ENCODE measurements at regions not wholly inside any gene's neighbourhood (a gene's known extent, or its start where the extent isn't known, plus 50 kb on each side); places are given as distances from the start of the nearest gene placed in this dataset.

GRCh38 chr6:10051283-10051682 is 363.6 kb downstream of the TFAP2A start:
- Mint-ChIP-seq H3K4me1 (no peaks in the 10 kb centered on the region), H3K27me3 (ENCODE audit: low read depth in 3 of 3) (peaks cover 3 to 5% (median 3%) of the 10 kb centered on the region in 3 donors), H3K9me3 (peaks cover 4 to 14% (median 9%) of the 10 kb centered on the region in 7 donors), H3K4me3 (no peak overlapping the region), H3K27ac (no peak overlapping the region), H3K36me3 (no peaks in the 10 kb centered on the region)
- no peaks in the 10 kb centered on the region for H3K79me2 ChIP-seq (ENCODE audit: insufficient read depth, low read length)
- H3K27me3 ChIP-seq (ENCODE audit: control insufficient read depth in 2 of 2, insufficient read depth in 2 of 2, low read length in 2 of 2), result peaks cover 0 to 2% of the 10 kb centered on the region in 2 donors
- no peak for DNase-seq
- H3K4me1 ChIP-seq (ENCODE audit: control insufficient read depth in 1 of 2, insufficient read depth in 2 of 2, low read length in 2 of 2), result no peaks in the 10 kb centered on the region
- no peak overlapping the region for H3K9ac ChIP-seq (ENCODE audit: insufficient read depth, low read length, poor library complexity, severe bottlenecking)
- intact Hi-C loops (cut with micrococcal nuclease), result no loop called here
- H3K4me2 ChIP-seq (replicated peaks; ENCODE audit: extremely low read depth, low read length, poor library complexity, severe bottlenecking), result no peak overlapping the region
- no peak overlapping the region for H3K27ac ChIP-seq (ENCODE audit: low read depth in 1 of 2, low read length in 2 of 2)
- H3K9me3 ChIP-seq (replicated peaks in 1 of 2; ENCODE audit: control insufficient read depth in 1 of 2, insufficient read depth in 1 of 2, low read length in 2 of 2), result no peaks in the 10 kb centered on the region
- no peak overlapping the region for H3K4me3 ChIP-seq (replicated peaks in 1 of 3; ENCODE audit: low read depth in 2 of 3, low read length in 3 of 3)
- no peaks in the 10 kb centered on the region for H3K36me3 ChIP-seq (replicated peaks in 1 of 2; ENCODE audit: control insufficient read depth in 1 of 2, insufficient read depth in 2 of 2, low read length in 2 of 2)
- no peak for TF ChIP-seq CTCF (IDR thresholded peaks at IDR 0.05)
- H4K20me1 ChIP-seq (ENCODE audit: insufficient read depth, low read length), result no peaks in the 10 kb centered on the region
- H2AFZ ChIP-seq (ENCODE audit: insufficient read depth, low read depth, low read length, poor library complexity, severe bottlenecking), result no peak overlapping the region

GRCh38 chr6:10048370-10049297 is 366.2 kb downstream of the TFAP2A start:
- intact Hi-C loops (cut with micrococcal nuclease), result no loop called here
- H3K4me1 Mint-ChIP-seq, result no peaks in the 10 kb centered on the region
- no peak overlapping the region for H3K9ac ChIP-seq (ENCODE audit: insufficient read depth, low read length, poor library complexity, severe bottlenecking)
- H3K9me3 Mint-ChIP-seq, result peaks cover 4 to 14% (median 9%) of the 10 kb centered on the region in 7 donors
- no peak overlapping the region for H2AFZ ChIP-seq (ENCODE audit: insufficient read depth, low read depth, low read length, poor library complexity, severe bottlenecking)
- H3K27me3 Mint-ChIP-seq (ENCODE audit: low read depth in 3 of 3), result peaks cover 5 to 6% (median 5%) of the 10 kb centered on the region in 3 donors
- no peaks in the 10 kb centered on the region for H3K36me3 Mint-ChIP-seq
- no peaks in the 10 kb centered on the region for H3K4me1 ChIP-seq (ENCODE audit: control insufficient read depth in 1 of 2, insufficient read depth in 2 of 2, low read length in 2 of 2)
- H3K4me2 ChIP-seq (replicated peaks; ENCODE audit: extremely low read depth, low read length, poor library complexity, severe bottlenecking), result no peak overlapping the region
- TF ChIP-seq CTCF (IDR thresholded peaks at IDR 0.05), result no peak
- no peaks in the 10 kb centered on the region for H3K9me3 ChIP-seq (replicated peaks in 1 of 2; ENCODE audit: control insufficient read depth in 1 of 2, insufficient read depth in 1 of 2, low read length in 2 of 2)
- no peak overlapping the region for H3K27ac ChIP-seq (ENCODE audit: low read depth in 1 of 2, low read length in 2 of 2)
- H3K79me2 ChIP-seq (ENCODE audit: insufficient read depth, low read length), result no peaks in the 10 kb centered on the region
- peaks cover 0 to 5% of the 10 kb centered on the region in 2 donors for H3K27me3 ChIP-seq (ENCODE audit: control insufficient read depth in 2 of 2, insufficient read depth in 2 of 2, low read length in 2 of 2)
- H3K4me3 ChIP-seq (replicated peaks in 1 of 3; ENCODE audit: low read depth in 2 of 3, low read length in 3 of 3), result no peak overlapping the region
- H4K20me1 ChIP-seq (ENCODE audit: insufficient read depth, low read length), result no peaks in the 10 kb centered on the region
- H3K36me3 ChIP-seq (replicated peaks in 1 of 2; ENCODE audit: control insufficient read depth in 1 of 2, insufficient read depth in 2 of 2, low read length in 2 of 2), result no peaks in the 10 kb centered on the region
- H3K27ac Mint-ChIP-seq, result no peak overlapping the region
- no peak overlapping the region for H3K4me3 Mint-ChIP-seq
- WGBS (ENCODE audit: insufficient coverage), result no CpG with 5 or more reads among the region's 6 CpGs
- no peak for DNase-seq
